H9 (cell line): ENCODE measurements at regions not wholly inside any gene's neighbourhood (a gene's known extent, or its start where the extent isn't known, plus 50 kb on each side); places are given as distances from the start of the nearest gene placed in this dataset.

Experiments
- DNase-seq: peaks from one replicate; pipeline ENCODE4 v3.0.0-alpha.2; 2017
- H2AFZ ChIP-seq: one replicate; pipeline ENCODE4 v1.6.1; 2013; ENCODE audit warnings: mild to moderate bottlenecking, low read length, control low read depth, moderate library complexity
- H2AK5ac ChIP-seq: 2 replicates; pipeline ENCODE4 v1.6.1; 2013; ENCODE audit warnings: low read length, control low read depth, mixed read lengths; ENCODE audit not compliant: insufficient read length
- H2BK120ac ChIP-seq: one replicate; pipeline ENCODE4 v1.6.1; 2013; ENCODE audit warnings: low read depth, mild to moderate bottlenecking, low read length, control low read depth, inconsistent platforms; ENCODE audit not compliant: poor library complexity, severe bottlenecking
- H2BK12ac ChIP-seq: 2 replicates; pipeline ENCODE4 v1.6.1; 2013; ENCODE audit warnings: low read length, control low read depth, mixed read lengths, low read depth; ENCODE audit not compliant: insufficient read length
- H2BK15ac ChIP-seq: 2 replicates; pipeline ENCODE4 v1.6.1; 2013; ENCODE audit warnings: low read depth, low read length, control low read depth
- H2BK20ac ChIP-seq: one replicate; pipeline ENCODE4 v1.6.1; 2013; ENCODE audit warnings: low read depth, mild to moderate bottlenecking, low read length, control low read depth, inconsistent platforms; ENCODE audit not compliant: poor library complexity, severe bottlenecking
- H2BK5ac ChIP-seq: 2 replicates; pipeline ENCODE4 v1.6.1; 2013; ENCODE audit warnings: low read length, control low read depth, mixed read lengths; ENCODE audit not compliant: insufficient read length
- H3K14ac ChIP-seq: 2 replicates; pipeline ENCODE4 v1.6.1; 2013; ENCODE audit warnings: low read length, control low read depth; ENCODE audit not compliant: insufficient read depth
- H3K18ac ChIP-seq: 2 replicates; pipeline ENCODE4 v1.6.1; 2013; ENCODE audit warnings: low read depth, mild to moderate bottlenecking, mixed read lengths, low read length, control low read depth; ENCODE audit not compliant: insufficient read length
- H3K23ac ChIP-seq: 2 replicates; pipeline ENCODE4 v1.6.1; 2013; ENCODE audit warnings: low read length, control low read depth, mixed read lengths, low read depth; ENCODE audit not compliant: insufficient read length
- H3K23me2 ChIP-seq: 2 replicates; pipeline ENCODE4 v1.6.1; 2013; ENCODE audit warnings: low read depth, mild to moderate bottlenecking, mixed read lengths, low read length, control low read depth; ENCODE audit not compliant: insufficient read length, poor library complexity, severe bottlenecking
- H3K27ac ChIP-seq: 2 replicates; pipeline ENCODE4 v1.5.1; 2013; ENCODE audit warnings: low read length, control low read depth, mixed read lengths, low read depth; ENCODE audit not compliant: insufficient read length
- H3K27me3 ChIP-seq: 2 replicates; pipeline ENCODE4 v1.6.1; 2013; ENCODE audit warnings: low read length, control low read depth, inconsistent platforms; ENCODE audit not compliant: insufficient read depth
- H3K4ac ChIP-seq: 2 replicates; pipeline ENCODE4 v1.6.1; 2013; ENCODE audit warnings: low read depth, mild to moderate bottlenecking, control low read depth, inconsistent platforms, low read length, moderate library complexity
- H3K4me1 ChIP-seq: 2 replicates; pipeline ENCODE4 v1.6.1; 2013; ENCODE audit warnings: low read length, control low read depth, inconsistent platforms; ENCODE audit not compliant: insufficient read depth
- H3K4me2 ChIP-seq: 2 replicates; pipeline ENCODE4 v1.6.1; 2013; ENCODE audit warnings: low read length, control low read depth, mixed read lengths; ENCODE audit not compliant: insufficient read length, insufficient read depth
- H3K56ac ChIP-seq: 2 replicates; pipeline ENCODE4 v1.6.1; 2013; ENCODE audit warnings: low read depth, mild to moderate bottlenecking, mixed read lengths, low read length, control low read depth; ENCODE audit not compliant: insufficient read length
- H3K79me1 ChIP-seq: 2 replicates; pipeline ENCODE4 v1.6.1; 2013; ENCODE audit warnings: low read depth, mild to moderate bottlenecking, moderate library complexity, low read length, control low read depth, inconsistent platforms; ENCODE audit not compliant: insufficient read depth, poor library complexity, severe bottlenecking
- H3K79me2 ChIP-seq: 2 replicates; pipeline ENCODE4 v1.6.1; 2013; ENCODE audit warnings: low read length, control low read depth, inconsistent platforms; ENCODE audit not compliant: insufficient read depth
- H3K9ac ChIP-seq: 2 replicates; pipeline ENCODE4 v1.6.1; 2013; ENCODE audit warnings: low read length, control low read depth, mixed read lengths; ENCODE audit not compliant: insufficient read length; ENCODE audit errors: extremely low read depth
- H3K9me3 ChIP-seq: one replicate; pipeline ENCODE4 v1.6.1; 2013; ENCODE audit warnings: low read depth, low read length, inconsistent platforms; ENCODE audit not compliant: control insufficient read depth
- H3T11ph ChIP-seq: one replicate; pipeline ENCODE4 v1.6.1; 2013; ENCODE audit warnings: mild to moderate bottlenecking, low read length, control low read depth, inconsistent platforms
- H4K20me1 ChIP-seq: one replicate; pipeline ENCODE4 v1.6.1; 2013; ENCODE audit not compliant: control insufficient read depth, insufficient read length, insufficient read depth
- H4K5ac ChIP-seq: 2 replicates; pipeline ENCODE4 v1.6.1; 2013; ENCODE audit warnings: low read depth, mild to moderate bottlenecking, mixed read lengths, low read length, control low read depth; ENCODE audit not compliant: insufficient read length
- H4K8ac ChIP-seq: replicated peaks from 2 replicates; pipeline ENCODE4 v1.6.1; 2013; ENCODE audit warnings: low read length, control low read depth, mixed read lengths, low read depth; ENCODE audit not compliant: insufficient read length
- H4K91ac ChIP-seq: 2 replicates; pipeline ENCODE4 v1.6.1; 2013; ENCODE audit warnings: low read depth, mild to moderate bottlenecking, moderate library complexity, mixed read lengths, low read length, control low read depth; ENCODE audit not compliant: insufficient read length
- H3K27ac Mint-ChIP-seq, 3 experiments: 2 replicates in 2 of 3; 3 replicates in 1 of 3; pipeline ENCODE4 v1.8.0; 2020 to 2021; ENCODE audit warnings: mixed read lengths in 3 of 3, mild to moderate bottlenecking in 1 of 3, moderate library complexity in 1 of 3
- H3K27me3 Mint-ChIP-seq: 2 replicates; pipeline ENCODE4 v1.8.0; 2021; ENCODE audit warnings: low read depth, mild to moderate bottlenecking, moderate library complexity, mixed read lengths
- H3K36me3 Mint-ChIP-seq, 3 experiments: 2 replicates in 2 of 3; 3 replicates in 1 of 3; pipeline ENCODE4 v1.8.0; 2020 to 2021; ENCODE audit warnings: low read depth in 3 of 3, mixed read lengths in 3 of 3; ENCODE audit not compliant: insufficient read depth in 1 of 3
- H3K4me1 Mint-ChIP-seq, 2 experiments: 2 replicates each; pipeline ENCODE4 v1.8.0; 2020; ENCODE audit warnings: mixed read lengths in 2 of 2
- H3K4me3 Mint-ChIP-seq, 2 experiments: 2 replicates in 1 of 2; 3 replicates in 1 of 2; pipeline ENCODE4 v1.8.0; 2020 to 2021; ENCODE audit warnings: mild to moderate bottlenecking in 2 of 2, mixed read lengths in 2 of 2, moderate library complexity in 1 of 2
- H3K9me3 Mint-ChIP-seq, 2 experiments: 2 replicates in 1 of 2; 3 replicates in 1 of 2; pipeline ENCODE4 v1.8.0; 2020; ENCODE audit warnings: mild to moderate bottlenecking in 2 of 2, mixed read lengths in 2 of 2, moderate library complexity in 1 of 2
- WGBS: extraction: QIAGEN DNeasy Blood & Tissue Kit; methylation state at CpG from one replicate; pipeline ENCODE4 v1.1.7; 2013; ENCODE audit warnings: missing lambda C conversion rate, low lambda C conversion rate, mixed read lengths; ENCODE audit not compliant: insufficient read length; ENCODE audit errors: extremely low coverage; 5-methylcytosine and 5-hydroxymethylcytosine counted together
- TF ChIP-seq, protein P1 (sequence below): fragments of 200-600 bp; sonication (generic); conservative IDR thresholded peaks from 3 replicates; pipeline ENCODE4 v1.8.0; 2021; ENCODE audit warnings: antibody characterized with exemption, mild to moderate bottlenecking

DNA sequence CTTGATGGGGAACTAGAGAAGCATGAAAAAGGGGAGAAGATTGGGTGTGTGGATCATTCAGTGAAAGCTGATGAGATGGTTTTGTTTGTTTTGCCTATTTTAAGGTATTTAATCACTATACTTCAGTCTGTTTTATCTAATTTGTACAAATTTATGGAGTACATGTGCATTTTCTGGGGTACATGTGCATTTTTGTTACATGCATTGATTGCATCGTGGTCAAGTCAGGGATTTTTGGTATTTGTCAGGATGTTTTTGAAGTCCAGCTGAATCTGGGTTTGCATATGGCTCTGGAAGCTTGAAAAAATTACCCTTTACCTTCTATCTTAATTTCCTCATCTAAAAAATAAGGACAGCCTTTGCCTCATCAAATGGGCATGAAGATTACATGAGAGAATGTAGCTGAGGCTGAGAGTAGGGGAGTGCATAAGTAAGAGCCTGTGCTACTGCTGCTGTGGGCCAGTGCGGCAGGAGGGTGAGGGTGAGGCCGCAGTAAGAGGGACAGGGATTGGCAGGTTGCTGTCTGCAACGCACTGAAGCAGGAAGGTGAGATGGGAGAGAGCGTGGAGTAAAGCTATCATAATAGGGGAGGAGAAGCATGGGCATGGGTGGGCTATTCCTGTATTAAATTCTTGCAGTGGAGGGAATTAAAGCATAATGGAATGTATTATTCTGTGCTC is 139.8 kb downstream of the NPR3 start:
- Histone ChIP-seq H2BK120ac (no peak overlapping the region), H3K27me3 (no peaks in the 10 kb centered on the region), H4K5ac (no peak overlapping the region), H3K79me2 (no peaks in the 10 kb centered on the region), H2AFZ (no peak overlapping the region), H3T11ph (no peak overlapping the region), H2AK5ac (no peak overlapping the region), H3K23me2 (no peaks in the 10 kb centered on the region), H4K8ac (no peak overlapping the region), H3K9ac (no peak overlapping the region), H3K9me3 (no peaks in the 10 kb centered on the region), H4K20me1 (no peaks in the 10 kb centered on the region), H3K79me1 (no peaks in the 10 kb centered on the region), H3K27ac (no peak overlapping the region), H2BK12ac (no peak overlapping the region), H3K4me2 (no peak overlapping the region), H3K23ac (no peak overlapping the region), H2BK20ac (no peak overlapping the region), H3K4me1 (peaks cover 2% of the 10 kb centered on the region), H3K14ac (no peak overlapping the region), H3K4ac (no peak overlapping the region), H3K56ac (no peak overlapping the region), H3K18ac (no peak overlapping the region), H4K91ac (no peak overlapping the region), H2BK15ac (no peak overlapping the region), H2BK5ac (no peak overlapping the region)
- Mint-ChIP-seq H3K36me3 (no peaks in the 10 kb centered on the region), H3K4me1 (peaks cover 12 to 16% of the 10 kb centered on the region in 2 experiments), H3K9me3 (peaks cover 0 to 3% of the 10 kb centered on the region in 2 experiments; a peak in 1 of 5 replicates), H3K4me3 (no peak overlapping the region), H3K27me3 (peaks cover 19% of the 10 kb centered on the region), H3K27ac (no peak overlapping the region)
- TF ChIP-seq, protein P1, sequence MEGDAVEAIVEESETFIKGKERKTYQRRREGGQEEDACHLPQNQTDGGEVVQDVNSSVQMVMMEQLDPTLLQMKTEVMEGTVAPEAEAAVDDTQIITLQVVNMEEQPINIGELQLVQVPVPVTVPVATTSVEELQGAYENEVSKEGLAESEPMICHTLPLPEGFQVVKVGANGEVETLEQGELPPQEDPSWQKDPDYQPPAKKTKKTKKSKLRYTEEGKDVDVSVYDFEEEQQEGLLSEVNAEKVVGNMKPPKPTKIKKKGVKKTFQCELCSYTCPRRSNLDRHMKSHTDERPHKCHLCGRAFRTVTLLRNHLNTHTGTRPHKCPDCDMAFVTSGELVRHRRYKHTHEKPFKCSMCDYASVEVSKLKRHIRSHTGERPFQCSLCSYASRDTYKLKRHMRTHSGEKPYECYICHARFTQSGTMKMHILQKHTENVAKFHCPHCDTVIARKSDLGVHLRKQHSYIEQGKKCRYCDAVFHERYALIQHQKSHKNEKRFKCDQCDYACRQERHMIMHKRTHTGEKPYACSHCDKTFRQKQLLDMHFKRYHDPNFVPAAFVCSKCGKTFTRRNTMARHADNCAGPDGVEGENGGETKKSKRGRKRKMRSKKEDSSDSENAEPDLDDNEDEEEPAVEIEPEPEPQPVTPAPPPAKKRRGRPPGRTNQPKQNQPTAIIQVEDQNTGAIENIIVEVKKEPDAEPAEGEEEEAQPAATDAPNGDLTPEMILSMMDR = no peak
- WGBS = no CpG with 5 or more reads among the region's 5 CpGs
- DNase-seq = no peak
